Hepatocyte (in vitro differentiated cells): ENCODE measurements at regions not wholly inside any gene's neighbourhood (a gene's known extent, or its start where the extent isn't known, plus 50 kb on each side); places are given as distances from the start of the nearest gene placed in this dataset.

ENCODE experiments used
- DNase-seq: peaks from one replicate; pipeline ENCODE4 v3.0.0-alpha.2; 2016; ENCODE audit warnings: low spot score
- H2AFZ ChIP-seq: fragments of 200-600 bp; sonication (generic); 2 replicates; pipeline ENCODE4 v1.6.0; 2016; ENCODE audit warnings: antibody characterized with exemption, mild to moderate bottlenecking
- H3K27ac ChIP-seq: fragments of 200-600 bp; sonication (generic); 2 replicates; pipeline ENCODE4 v1.5.1; 2016; ENCODE audit warnings: mild to moderate bottlenecking
- H3K27me3 ChIP-seq: fragments of 200-600 bp; sonication (generic); 2 replicates; pipeline ENCODE4 v1.6.1; 2016
- H3K36me3 ChIP-seq: fragments of 200-600 bp; sonication (generic); replicated peaks from 2 replicates; pipeline ENCODE4 v1.5.1; 2016; ENCODE audit warnings: low read depth; ENCODE audit not compliant: insufficient read depth
- H3K4me1 ChIP-seq: fragments of 200-600 bp; sonication (generic); 2 replicates; pipeline ENCODE4 v1.5.1; 2016; ENCODE audit warnings: mild to moderate bottlenecking, moderate library complexity; ENCODE audit not compliant: insufficient read depth
- H3K4me2 ChIP-seq: fragments of 200-600 bp; sonication (generic); 2 replicates; pipeline ENCODE4 v1.6.0; 2016
- H3K4me3 ChIP-seq: fragments of 200-600 bp; sonication (generic); 2 replicates; pipeline ENCODE4 v1.5.1; 2016; ENCODE audit warnings: mild to moderate bottlenecking
- H3K79me2 ChIP-seq: fragments of 200-600 bp; sonication (generic); 2 replicates; pipeline ENCODE4 v1.6.0; 2017; ENCODE audit warnings: mild to moderate bottlenecking
- H3K9me2 ChIP-seq: fragments of 200-600 bp; sonication (generic); replicated peaks from 2 replicates; pipeline ENCODE4 v1.6.0; 2017; ENCODE audit warnings: mild to moderate bottlenecking; ENCODE audit not compliant: insufficient read depth
- H3K9me3 ChIP-seq: fragments of 200-600 bp; sonication (generic); 2 replicates; pipeline ENCODE4 v1.5.1; 2016; ENCODE audit warnings: low read depth, mild to moderate bottlenecking
- H4K20me1 ChIP-seq: fragments of 200-600 bp; sonication (generic); 2 replicates; pipeline ENCODE4 v1.6.0; 2016; ENCODE audit warnings: mild to moderate bottlenecking; ENCODE audit not compliant: insufficient read depth, poor library complexity, severe bottlenecking
- EZH2 ChIP-seq: fragments of 200-600 bp; sonication (generic); IDR thresholded peaks from 2 replicates; pipeline ENCODE4 v1.6.1; 2016; ENCODE audit warnings: antibody characterized with exemption, mild to moderate bottlenecking, borderline replicate concordance
- EZH2phosphoT487 ChIP-seq: fragments of 200-600 bp; sonication (generic); IDR thresholded peaks from one replicate; pipeline ENCODE4 v1.6.1; 2018; ENCODE audit warnings: antibody characterized with exemption, mild to moderate bottlenecking, low read depth, moderate library complexity; ENCODE audit not compliant: unreplicated experiment, severe bottlenecking
- WGBS: methylation state at CpG from one replicate; pipeline ENCODE4 v1.1.6; 2016; ENCODE audit warnings: low lambda C conversion rate; ENCODE audit errors: missing lambda C conversion rate; 5-methylcytosine and 5-hydroxymethylcytosine counted together
- TF ChIP-seq, protein P1 (sequence below): fragments of 200-600 bp; sonication (generic); IDR thresholded peaks from 2 replicates; pipeline ENCODE4 v1.5.1; 2016; ENCODE audit warnings: antibody characterized with exemption, mild to moderate bottlenecking; ENCODE audit not compliant: poor library complexity

DNA sequence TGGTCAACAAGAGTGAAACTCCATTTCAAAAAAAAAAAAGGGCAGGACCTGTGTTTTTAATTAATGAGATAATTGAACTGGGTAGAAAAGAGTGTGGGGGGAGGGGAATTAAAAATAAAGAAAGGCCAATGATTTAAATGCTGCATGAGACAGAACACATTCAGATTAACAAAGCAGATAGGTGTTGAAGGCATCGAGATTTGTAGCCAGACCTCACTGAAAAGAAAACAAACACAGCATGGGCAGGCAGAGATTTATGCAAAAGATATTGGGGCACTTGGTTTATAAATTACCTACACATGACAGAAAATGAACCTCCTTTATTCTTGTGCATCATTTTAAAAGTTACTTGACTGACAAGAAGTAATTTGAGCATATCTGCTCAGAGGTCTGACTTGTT is 354.0 kb upstream of the API5 start:
- H3K79me2 ChIP-seq = no peaks in the 10 kb centered on the region
- DNase-seq = no peak
- WGBS = 71% methylated on average over 1 of the region's 1 CpG
- H3K4me2 ChIP-seq = no peak overlapping the region
- no peaks in the 10 kb centered on the region for H3K4me1 ChIP-seq
- TF ChIP-seq EZH2 = no peak
- TF ChIP-seq, protein P1, sequence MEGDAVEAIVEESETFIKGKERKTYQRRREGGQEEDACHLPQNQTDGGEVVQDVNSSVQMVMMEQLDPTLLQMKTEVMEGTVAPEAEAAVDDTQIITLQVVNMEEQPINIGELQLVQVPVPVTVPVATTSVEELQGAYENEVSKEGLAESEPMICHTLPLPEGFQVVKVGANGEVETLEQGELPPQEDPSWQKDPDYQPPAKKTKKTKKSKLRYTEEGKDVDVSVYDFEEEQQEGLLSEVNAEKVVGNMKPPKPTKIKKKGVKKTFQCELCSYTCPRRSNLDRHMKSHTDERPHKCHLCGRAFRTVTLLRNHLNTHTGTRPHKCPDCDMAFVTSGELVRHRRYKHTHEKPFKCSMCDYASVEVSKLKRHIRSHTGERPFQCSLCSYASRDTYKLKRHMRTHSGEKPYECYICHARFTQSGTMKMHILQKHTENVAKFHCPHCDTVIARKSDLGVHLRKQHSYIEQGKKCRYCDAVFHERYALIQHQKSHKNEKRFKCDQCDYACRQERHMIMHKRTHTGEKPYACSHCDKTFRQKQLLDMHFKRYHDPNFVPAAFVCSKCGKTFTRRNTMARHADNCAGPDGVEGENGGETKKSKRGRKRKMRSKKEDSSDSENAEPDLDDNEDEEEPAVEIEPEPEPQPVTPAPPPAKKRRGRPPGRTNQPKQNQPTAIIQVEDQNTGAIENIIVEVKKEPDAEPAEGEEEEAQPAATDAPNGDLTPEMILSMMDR = no peak
- TF ChIP-seq EZH2phosphoT487 = no peak
- no peaks in the 10 kb centered on the region for H3K27me3 ChIP-seq
- no peaks in the 10 kb centered on the region for H3K9me2 ChIP-seq
- H2AFZ ChIP-seq = no peak overlapping the region
- H3K9me3 ChIP-seq = no peaks in the 10 kb centered on the region
- H3K4me3 ChIP-seq = no peak overlapping the region
- no peaks in the 10 kb centered on the region for H4K20me1 ChIP-seq
- H3K27ac ChIP-seq = no peak overlapping the region
- no peaks in the 10 kb centered on the region for H3K36me3 ChIP-seq

GRCh38 chr11:42958635-42959034 is 353.2 kb upstream of the API5 start:
- H3K27me3 ChIP-seq = no peaks in the 10 kb centered on the region
- DNase-seq = no peak
- H3K4me3 ChIP-seq = no peak overlapping the region
- H4K20me1 ChIP-seq = no peaks in the 10 kb centered on the region
- H3K9me2 ChIP-seq = no peaks in the 10 kb centered on the region
- no peaks in the 10 kb centered on the region for H3K79me2 ChIP-seq
- WGBS = 67% methylated on average over 2 of the region's 2 CpGs
- TF ChIP-seq EZH2phosphoT487 (no peak), EZH2 (no peak)
- TF ChIP-seq, protein P1 = no peak
- no peaks in the 10 kb centered on the region for H3K9me3 ChIP-seq
- H2AFZ ChIP-seq = no peak overlapping the region
- no peak overlapping the region for H3K27ac ChIP-seq
- no peaks in the 10 kb centered on the region for H3K4me1 ChIP-seq
- H3K4me2 ChIP-seq = no peak overlapping the region
- H3K36me3 ChIP-seq = no peaks in the 10 kb centered on the region

GRCh38 chr11:42960521-42961088 is 351.2 kb upstream of the API5 start:
- Histone ChIP-seq H3K4me1 (no peaks in the 10 kb centered on the region), H3K4me3 (no peak overlapping the region), H2AFZ (no peak overlapping the region), H3K36me3 (no peaks in the 10 kb centered on the region), H3K4me2 (no peak overlapping the region), H3K9me3 (no peaks in the 10 kb centered on the region), H3K27ac (no peak overlapping the region), H3K9me2 (no peaks in the 10 kb centered on the region), H3K79me2 (no peaks in the 10 kb centered on the region), H4K20me1 (no peaks in the 10 kb centered on the region), H3K27me3 (no peaks in the 10 kb centered on the region)
- WGBS = 57% methylated on average over 1 of the region's 1 CpG
- no peak for DNase-seq
- TF ChIP-seq EZH2 (no peak), EZH2phosphoT487 (no peak)
- TF ChIP-seq, protein P1 = no peak

DNA sequence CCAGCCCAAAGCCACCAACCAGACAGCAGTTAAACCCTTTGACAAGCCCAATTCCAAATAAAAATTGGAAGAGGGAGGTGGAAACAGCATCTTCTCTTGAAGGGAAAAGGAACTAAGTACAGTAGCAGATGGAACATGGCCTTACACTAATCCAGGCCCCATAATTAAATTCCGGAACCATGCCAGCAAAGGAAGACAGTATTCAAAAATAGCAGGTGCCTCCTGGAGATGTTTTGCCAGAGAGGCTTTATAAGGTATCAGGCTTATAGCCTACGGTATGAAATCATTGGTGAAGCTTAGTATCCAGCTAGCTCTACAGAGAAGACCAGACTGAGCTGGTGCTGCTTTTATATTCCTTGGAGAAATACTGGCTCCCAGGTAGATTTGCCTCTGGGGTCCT is 344.1 kb upstream of the API5 start:
- Histone ChIP-seq H3K27me3 (no peaks in the 10 kb centered on the region), H3K4me1 (no peaks in the 10 kb centered on the region), H3K27ac (no peak overlapping the region), H3K36me3 (no peaks in the 10 kb centered on the region), H3K9me2 (no peaks in the 10 kb centered on the region), H3K4me3 (no peak overlapping the region), H3K9me3 (no peaks in the 10 kb centered on the region), H3K79me2 (no peaks in the 10 kb centered on the region), H4K20me1 (no peaks in the 10 kb centered on the region), H2AFZ (no peak overlapping the region), H3K4me2 (no peak overlapping the region)
- TF ChIP-seq, protein P1 = no peak
- no peak for TF ChIP-seq EZH2
- TF ChIP-seq EZH2phosphoT487 = no peak
- WGBS = 84% methylated on average over 2 of the region's 2 CpGs
- no peak for DNase-seq
